Smooth muscle cell of the brain vasculature (primary cell): ENCODE measurements at regions not wholly inside any gene's neighbourhood (a gene's known extent, or its start where the extent isn't known, plus 50 kb on each side); places are given as distances from the start of the nearest gene placed in this dataset.
A peak's percentile ranks its signal among the peaks of the same experiment; 100 is the strongest.
"Not testable (repeated sequence)": the region's sequence is repeated elsewhere in the genome, so short reads cannot be mapped to it uniquely, and the experiment has no call there.

ENCODE experiments used
- DNase-seq: peaks from one replicate; pipeline ENCODE4 v3.0.0-alpha.2; 2012; ENCODE audit warnings: low read depth, low spot score

GRCh38 chr6:166806217-166806838 lies 150.0 kb downstream of the RNASET2 start:
- DNase-seq: no peak

GRCh38 chr6:166803471-166803870 lies 152.9 kb downstream of the RNASET2 start:
- no peak for DNase-seq

- DNase-seq: no peak
These were observed 153.9 kb downstream of the RNASET2 start for GRCh38 chr6:166802401-166802800.

GRCh38 chr6:166800137-166800536 lies 156.2 kb downstream of the RNASET2 start:
- DNase-seq: no peak

- DNase-seq: no peak
These were observed 157.7 kb downstream of the RNASET2 start for GRCh38 chr6:166798652-166799051.

GRCh38 chr6:166796610-166797009 lies 159.7 kb downstream of the RNASET2 start:
- no peak for DNase-seq

- DNase-seq: no peak
These were observed 160.5 kb downstream of the RNASET2 start for GRCh38 chr6:166795879-166796278.

GRCh38 chr6:166790808-166791207 lies 163.8 kb upstream of the RPS6KA2 start:
- DNase-seq: not testable (repeated sequence)

GRCh38 chr6:166788846-166789529 lies 161.9 kb upstream of the RPS6KA2 start:
- DNase-seq: not testable (repeated sequence)

- peak; percentile 36 for DNase-seq
These were observed 159.7 kb upstream of the RPS6KA2 start for GRCh38 chr6:166786704-166787293.

GRCh38 chr6:166785131-166785530 lies 158.1 kb upstream of the RPS6KA2 start:
- no peak for DNase-seq

GRCh38 chr6:166784691-166785090 lies 157.6 kb upstream of the RPS6KA2 start:
- DNase-seq: no peak

GRCh38 chr6:166782520-166782919 lies 155.5 kb upstream of the RPS6KA2 start:
- DNase-seq: no peak

GRCh38 chr6:166781331-166781730 lies 154.3 kb upstream of the RPS6KA2 start:
- DNase-seq: no peak

GRCh38 chr6:166779963-166780683 lies 153.1 kb upstream of the RPS6KA2 start:
- DNase-seq: no peak

GRCh38 chr6:166779381-166779780 lies 152.3 kb upstream of the RPS6KA2 start:
- DNase-seq: no peak

GRCh38 chr6:166778776-166779175 lies 151.7 kb upstream of the RPS6KA2 start:
- no peak for DNase-seq

- no peak for DNase-seq
These were observed 151.0 kb upstream of the RPS6KA2 start for GRCh38 chr6:166778046-166778445.

- no peak for DNase-seq
These were observed 150.1 kb upstream of the RPS6KA2 start for GRCh38 chr6:166777096-166777630.

GRCh38 chr6:166776571-166776970 lies 149.5 kb upstream of the RPS6KA2 start:
- no peak for DNase-seq

GRCh38 chr6:166775923-166776220 lies 148.8 kb upstream of the RPS6KA2 start:
- no peak for DNase-seq

- DNase-seq: peak; percentile 46
These were observed 148.3 kb upstream of the RPS6KA2 start for GRCh38 chr6:166775180-166775922.
